Suprapubic skin (tissue), 3 donors: ENCODE measurements at regions not wholly inside any gene's neighbourhood (a gene's known extent, or its start where the extent isn't known, plus 50 kb on each side); places are given as distances from the start of the nearest gene placed in this dataset.

Source experiments
- POLR2A ChIP-seq, 2 donors: fragments of 450-650 bp; IDR thresholded peaks; one replicate each; pipeline ENCODE4 v1.6.1; 2017; ENCODE audit warnings: antibody characterized with exemption in 2 of 2, mild to moderate bottlenecking in 2 of 2, moderate library complexity in 2 of 2
- TF ChIP-seq, protein P1 (sequence below), 2 donors: fragments of 200-600 bp in 1 of 2; fragments of 450-650 bp in 1 of 2; sonication (generic) in 1 of 2; IDR thresholded peaks; one replicate each; pipeline ENCODE4 v1.5.1; 2016 to 2019; ENCODE audit warnings: antibody characterized with exemption in 2 of 2, mild to moderate bottlenecking in 1 of 2, moderate library complexity in 1 of 2

DNA sequence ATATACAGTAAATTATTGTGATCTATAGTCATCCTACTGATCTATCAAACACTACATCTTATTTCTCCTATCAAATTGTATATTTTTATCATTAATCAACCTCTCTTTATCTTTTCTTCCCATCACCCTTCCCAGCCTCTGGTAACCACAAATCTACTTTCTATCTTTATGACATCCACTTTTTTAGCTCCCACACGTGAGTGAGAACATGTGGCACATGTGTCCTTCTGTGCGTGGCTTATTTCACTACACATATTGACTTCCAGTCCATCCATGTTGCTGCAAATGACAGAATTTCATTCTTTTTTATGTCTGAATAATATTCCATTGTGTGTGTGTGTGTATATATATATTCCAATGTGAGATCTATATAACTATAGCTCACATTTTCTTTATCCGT is 67.8 kb upstream of the TBX5 start:
- TF ChIP-seq, protein P1, sequence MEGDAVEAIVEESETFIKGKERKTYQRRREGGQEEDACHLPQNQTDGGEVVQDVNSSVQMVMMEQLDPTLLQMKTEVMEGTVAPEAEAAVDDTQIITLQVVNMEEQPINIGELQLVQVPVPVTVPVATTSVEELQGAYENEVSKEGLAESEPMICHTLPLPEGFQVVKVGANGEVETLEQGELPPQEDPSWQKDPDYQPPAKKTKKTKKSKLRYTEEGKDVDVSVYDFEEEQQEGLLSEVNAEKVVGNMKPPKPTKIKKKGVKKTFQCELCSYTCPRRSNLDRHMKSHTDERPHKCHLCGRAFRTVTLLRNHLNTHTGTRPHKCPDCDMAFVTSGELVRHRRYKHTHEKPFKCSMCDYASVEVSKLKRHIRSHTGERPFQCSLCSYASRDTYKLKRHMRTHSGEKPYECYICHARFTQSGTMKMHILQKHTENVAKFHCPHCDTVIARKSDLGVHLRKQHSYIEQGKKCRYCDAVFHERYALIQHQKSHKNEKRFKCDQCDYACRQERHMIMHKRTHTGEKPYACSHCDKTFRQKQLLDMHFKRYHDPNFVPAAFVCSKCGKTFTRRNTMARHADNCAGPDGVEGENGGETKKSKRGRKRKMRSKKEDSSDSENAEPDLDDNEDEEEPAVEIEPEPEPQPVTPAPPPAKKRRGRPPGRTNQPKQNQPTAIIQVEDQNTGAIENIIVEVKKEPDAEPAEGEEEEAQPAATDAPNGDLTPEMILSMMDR (IDR thresholded peaks at IDR 0.05), result no peak
- TF ChIP-seq POLR2A (IDR thresholded peaks at IDR 0.05), result no peak
